ENCODE measurements at regions not wholly inside any gene's neighbourhood (a gene's known extent, or its start where the extent isn't known, plus 50 kb on each side); places are given as distances from the start of the nearest gene placed in this dataset.
"Not testable (repeated sequence)": the region's sequence is repeated elsewhere in the genome, so short reads cannot be mapped to it uniquely, and the experiment has no call there.

DNA sequence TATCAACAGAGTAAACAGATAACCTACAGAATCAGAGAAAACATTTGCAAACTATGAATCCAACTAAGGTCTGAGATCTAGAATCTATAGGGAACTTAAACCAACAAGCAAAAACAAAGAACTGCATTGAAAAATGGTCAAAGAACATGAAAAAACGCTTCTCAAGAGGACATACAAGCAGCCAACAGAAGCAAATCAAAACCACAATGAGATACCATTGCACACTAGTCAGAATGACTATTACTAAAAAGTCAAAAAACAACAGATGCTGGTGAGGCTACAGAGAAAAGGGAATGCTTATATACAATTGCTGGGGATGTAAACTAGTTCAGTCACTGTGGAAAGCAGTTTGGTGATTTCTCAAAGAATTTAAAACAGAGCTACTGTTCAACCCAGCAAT, 255.7 kb downstream of the TMEM47 start:
- DNase-seq: no peak

DNA sequence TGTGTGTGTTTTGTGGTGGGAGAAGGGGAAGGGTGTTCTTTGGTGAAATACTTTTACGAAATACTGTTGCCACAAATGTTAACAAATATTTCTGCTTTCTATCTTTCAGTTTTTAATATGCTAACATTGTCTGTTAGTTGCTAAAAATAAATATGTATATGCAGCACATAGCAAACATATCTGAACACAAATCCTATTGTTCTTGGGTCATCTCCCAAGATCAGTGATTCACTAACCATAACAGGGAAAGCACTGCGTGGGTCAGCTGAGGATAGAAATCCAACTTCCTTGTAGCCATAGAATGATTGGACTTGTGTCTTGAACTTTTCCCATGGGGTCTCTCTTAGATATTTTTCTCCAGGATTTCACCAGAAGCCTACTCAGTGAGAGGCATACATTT, 250.3 kb upstream of the FAM47A start:
- no peak for DNase-seq

DNA sequence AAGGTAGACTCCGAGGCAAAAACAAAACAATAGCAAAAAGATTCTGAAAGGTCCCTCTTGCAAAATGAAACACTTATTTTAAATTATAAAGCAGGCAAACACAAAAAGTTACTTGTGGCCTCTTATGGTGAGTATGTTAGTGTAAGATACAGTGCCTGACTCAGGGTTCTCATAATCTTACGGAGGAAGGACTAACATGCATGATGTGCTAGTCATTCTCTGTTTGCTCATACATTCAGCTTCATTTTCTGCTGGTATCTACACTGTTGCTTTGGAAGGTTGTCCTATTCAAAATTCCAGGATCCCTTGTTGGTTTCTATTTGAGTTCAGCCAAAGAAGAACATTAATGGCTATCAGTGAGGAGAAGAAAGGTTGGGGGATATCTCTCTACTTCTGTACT, 249.1 kb upstream of the FAM47A start:
- no peak for DNase-seq

DNA sequence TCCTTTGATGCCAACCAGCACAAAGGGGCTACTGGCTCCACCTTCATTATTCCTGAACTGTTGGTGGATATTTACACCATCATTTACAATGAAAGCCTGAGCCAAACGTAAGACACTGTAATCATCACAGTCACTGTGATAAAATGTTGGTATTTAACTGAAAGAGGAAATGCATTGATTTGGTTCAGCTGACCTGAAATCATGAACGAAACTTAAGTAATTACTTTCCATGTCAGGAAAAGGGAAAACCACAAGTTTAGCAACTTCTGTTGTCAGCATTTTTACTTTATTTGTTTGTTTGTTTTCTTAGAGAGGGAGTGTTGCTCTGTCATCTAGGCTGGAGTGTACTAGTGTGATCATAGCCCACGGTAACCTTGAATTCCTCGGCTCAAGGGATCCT, 247.8 kb upstream of the FAM47A start:
- DNase-seq: no peak

DNA sequence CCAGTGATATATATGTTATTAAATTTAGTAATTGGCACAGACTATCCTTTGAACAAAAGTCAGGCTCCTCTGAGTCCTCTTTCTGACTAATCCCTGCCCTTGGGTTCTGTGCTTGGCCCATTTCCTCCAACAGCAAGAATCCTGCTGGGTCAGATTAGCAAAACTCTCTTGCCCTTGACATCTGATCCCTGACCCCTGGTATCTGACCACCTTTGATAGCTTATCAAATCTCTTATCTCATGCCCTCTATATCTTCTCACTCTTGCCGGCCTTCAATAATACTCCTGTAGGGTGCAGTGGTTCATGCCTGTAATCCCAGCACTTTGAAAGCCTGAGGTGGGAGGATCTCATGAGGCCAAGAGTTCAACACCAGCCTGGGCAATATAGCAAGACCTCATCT, 245.5 kb upstream of the FAM47A start:
- no peak for DNase-seq

DNA sequence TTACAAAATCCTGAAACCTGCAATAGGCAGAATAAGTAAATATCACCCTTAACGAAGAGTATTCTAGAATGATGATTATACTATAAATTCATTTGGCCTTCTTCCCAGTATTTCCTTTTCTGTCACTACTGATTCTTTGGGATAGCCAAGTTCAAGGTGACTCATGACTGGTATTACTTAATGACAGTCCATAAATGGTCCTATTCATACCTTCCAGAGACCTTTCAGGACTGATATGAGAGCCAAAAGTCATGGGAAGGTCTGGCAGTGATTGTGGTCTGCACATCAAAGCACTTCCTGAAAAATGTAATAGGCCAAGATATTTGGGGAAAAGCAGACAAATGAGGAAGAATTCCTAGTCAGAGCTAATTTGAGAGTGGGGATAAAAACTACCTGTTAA, 239.6 kb upstream of the FAM47A start:
- DNase-seq: no peak

DNA sequence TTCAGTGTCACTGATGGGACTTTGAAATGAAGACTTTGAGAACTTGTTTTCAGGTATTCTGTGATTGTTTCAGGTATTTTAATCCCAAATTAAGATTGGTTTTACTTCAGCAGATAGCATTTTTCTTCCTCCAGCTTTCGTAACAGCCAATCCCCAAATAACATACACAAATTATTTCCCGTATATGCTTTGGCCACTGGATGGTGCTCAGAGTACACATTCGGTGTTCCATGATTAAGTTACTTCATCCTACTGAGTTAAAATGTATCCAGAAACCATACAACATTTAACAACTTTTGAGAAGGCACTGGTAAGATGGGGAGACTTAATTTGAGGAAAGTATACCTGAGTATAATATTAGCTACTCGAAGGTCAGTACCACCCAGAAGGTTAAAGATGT, 233.4 kb upstream of the FAM47A start:
- peak; percentile 0 for DNase-seq

DNA sequence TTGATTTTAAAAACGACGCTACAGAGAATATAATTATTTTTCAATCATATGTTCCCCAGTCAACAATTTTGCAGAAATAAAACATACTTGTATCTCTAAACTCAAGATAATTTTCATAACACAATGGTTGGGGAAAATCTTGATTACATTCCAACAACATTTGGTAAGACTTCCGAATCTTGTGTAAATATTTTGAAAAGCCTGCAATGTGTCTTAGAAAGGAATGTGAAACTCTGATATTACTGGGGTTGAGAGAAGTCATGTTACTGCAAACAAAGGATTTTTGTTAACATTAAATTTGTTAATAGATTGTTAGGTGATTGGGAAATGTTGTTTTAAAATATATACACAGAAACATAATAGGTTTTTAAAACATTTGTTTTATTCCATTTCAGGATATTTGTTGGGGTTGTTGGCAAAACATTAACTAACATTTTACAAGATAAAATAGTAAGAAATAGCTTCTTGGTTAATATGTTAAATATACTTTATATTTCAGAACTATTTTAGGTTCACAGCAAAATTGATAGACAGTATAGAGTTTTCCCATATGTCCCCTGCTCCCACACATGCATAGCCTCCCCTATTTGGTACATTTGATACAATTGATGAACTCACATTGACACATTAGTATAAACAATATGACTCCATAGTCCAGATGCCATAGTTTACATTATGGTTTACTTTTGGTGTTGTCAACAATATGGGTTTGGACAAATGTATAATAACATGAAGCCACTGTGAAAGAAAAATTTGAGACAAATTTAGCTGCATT, 218.6 kb upstream of the FAM47A start:
- no peak for DNase-seq

DNA sequence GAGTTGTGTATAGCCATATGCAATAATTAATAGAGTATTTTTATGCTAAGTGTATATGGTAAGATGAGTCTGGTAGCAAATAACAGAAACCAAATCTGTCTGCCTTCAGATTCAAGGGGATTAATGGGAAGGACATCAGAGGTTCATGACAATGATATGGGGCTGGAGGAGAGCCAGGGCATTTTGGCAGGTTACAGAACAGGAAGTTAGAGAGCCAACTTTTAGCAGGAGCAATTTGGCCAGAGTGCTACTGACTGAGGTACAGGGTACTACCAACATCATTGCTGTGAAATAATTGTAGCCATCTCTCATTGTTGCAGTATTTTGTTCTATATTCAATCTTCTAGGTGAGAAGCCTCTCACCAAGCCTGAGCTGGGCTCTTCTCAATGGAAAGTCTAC, 210.9 kb upstream of the FAM47A start:
- DNase-seq: no peak

DNA sequence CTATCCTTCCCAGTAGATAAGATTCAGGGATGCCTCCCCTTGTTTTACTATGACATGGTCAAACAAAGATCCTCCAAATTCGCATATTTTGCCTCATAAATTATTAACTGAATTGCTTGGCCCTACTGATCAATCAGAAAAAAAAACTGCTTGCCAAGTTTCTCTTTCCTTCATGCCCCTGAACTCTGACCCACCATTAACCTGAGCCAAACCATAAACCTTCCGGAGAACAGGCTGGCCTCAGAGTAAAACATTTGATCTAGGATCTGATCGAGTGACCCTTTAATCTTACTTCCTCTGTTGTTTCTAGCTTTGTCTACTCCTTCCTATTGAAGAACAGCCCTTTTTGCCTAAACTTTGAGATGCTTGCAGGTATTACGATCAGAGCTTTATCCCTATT, 209.7 kb upstream of the FAM47A start:
- DNase-seq: no peak

DNA sequence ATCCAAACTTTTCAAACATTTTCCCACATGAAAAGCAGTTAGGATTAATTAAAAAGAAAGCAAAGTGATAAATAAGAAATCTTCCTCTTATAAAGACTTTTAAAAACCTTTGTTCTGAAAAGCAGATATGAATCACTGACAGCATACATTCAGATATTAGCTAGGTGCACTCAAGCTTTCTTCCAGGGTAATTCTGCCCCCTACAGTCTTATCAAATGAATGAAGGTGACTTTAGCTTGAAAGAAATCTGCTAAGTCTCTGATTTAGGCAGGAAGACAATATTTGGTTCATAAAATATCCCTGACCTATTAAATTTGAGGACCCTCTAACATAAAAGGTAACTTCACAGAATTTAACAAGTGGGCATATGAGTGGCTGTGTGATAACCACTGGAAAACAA, 209.1 kb upstream of the FAM47A start:
- no peak for DNase-seq

DNA sequence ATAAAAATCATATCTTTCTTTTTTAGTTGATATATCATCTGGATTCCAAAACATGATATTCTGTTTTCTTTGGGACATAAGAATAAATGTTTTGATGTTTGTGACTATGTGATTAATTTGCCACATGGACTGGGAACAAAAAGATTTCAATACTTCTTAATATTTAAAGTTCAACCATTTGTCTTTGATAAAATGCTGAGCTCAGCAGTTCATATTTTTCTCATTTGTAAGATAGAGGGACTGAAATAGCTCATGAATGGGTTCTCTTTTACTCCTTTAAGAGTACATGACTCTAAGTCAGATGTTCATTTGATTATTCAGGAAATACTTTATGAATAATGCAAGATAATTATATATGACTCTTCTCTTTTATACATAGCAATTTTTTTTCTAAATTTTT, 205.9 kb upstream of the FAM47A start:
- no peak for DNase-seq

DNA sequence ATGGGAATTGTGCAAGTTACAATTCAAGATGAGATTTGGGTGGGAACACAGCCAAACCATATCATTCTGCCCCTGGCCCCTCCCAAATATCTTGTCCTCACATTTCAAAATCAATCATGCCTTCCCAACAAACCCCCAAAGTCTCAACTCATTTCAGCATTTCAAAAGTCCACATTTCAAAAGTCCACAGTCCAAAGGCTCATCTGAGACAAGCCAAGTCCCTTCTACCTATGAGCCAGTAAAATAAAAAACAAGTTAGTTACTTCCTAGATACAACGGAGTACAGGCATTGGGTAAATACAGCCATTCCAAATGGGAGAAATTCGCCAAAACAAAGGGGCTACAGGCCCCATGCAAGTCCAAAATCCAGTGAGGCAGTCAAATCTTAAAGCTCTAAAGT, 203.3 kb upstream of the FAM47A start:
- DNase-seq: not testable (repeated sequence)

DNA sequence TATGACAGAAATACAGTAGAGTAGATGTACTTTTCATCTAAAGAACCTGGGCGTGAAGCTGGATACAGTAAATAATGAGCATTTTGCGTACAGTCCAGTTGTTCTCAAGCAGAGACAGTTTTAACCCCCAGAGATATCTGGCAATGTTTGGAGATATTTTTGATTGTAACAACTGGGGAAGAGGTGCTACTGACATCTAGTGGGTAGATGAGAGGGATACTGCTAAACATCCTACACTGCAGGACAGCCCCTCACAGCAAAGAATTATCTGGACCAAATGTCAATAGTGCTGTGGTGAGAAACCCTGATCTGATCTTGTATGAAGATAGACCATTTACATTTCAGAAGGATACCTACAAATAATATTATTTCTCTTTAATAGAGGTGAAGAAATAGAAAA, 200.2 kb upstream of the FAM47A start:
- DNase-seq: peak; percentile 0

DNA sequence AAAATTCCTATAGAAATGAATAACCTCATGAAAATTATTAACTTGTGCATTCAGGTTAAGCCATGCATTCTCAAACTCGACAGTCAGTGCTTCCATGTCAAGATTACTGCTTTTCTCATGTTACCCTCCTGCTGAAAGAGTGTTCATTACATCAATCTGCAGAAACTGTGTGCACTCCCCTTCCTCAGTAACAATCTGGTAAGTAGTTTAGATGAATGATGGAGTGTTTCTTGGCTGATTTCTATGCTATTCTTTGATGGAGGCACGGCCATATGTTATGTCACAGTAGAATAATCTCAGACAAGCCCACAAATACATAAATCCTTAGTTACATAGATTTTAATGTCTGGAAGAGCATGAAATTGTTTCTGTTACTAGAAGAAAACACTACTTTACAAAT, 193.3 kb upstream of the FAM47A start:
- DNase-seq: no peak

DNA sequence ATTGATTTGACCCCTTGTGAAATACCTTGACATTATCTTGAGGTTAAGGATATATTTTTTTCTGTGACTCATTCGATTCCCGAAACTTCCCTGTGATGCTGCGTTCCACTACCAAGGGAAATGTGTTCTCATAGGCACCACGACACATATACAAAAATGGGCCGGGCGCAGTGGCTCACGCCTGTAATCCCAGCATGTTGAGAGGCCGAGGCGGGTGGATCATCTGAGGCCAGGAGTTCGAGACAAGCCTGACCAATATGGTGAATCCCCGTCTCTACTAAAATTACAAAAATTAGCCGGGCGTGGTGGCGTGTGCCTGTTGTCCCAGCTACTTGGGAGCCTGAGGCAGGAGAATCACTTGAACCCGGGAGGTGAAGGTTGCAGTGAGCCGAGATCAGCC, 188.3 kb upstream of the FAM47A start:
- DNase-seq: not testable (repeated sequence)

DNA sequence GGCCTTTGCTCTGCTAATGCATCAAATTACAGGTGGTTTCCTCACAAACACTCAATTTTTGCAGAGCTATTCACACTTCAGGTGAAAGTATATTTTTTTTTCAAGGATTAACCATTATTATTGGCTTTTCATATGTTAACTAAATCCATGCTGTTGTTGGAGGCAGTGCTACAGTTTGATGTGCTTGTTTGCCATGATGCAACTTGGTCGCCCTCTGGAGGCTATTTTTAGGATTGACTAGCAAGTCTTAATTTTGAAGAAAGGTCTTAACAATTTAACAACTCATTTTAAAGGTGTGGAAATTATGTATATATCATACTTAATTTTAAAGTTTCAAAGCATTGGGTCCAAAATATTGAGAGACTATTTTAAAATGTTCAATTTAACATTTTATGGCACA, 168.8 kb upstream of the FAM47A start:
- peak; percentile 11 for DNase-seq

DNA sequence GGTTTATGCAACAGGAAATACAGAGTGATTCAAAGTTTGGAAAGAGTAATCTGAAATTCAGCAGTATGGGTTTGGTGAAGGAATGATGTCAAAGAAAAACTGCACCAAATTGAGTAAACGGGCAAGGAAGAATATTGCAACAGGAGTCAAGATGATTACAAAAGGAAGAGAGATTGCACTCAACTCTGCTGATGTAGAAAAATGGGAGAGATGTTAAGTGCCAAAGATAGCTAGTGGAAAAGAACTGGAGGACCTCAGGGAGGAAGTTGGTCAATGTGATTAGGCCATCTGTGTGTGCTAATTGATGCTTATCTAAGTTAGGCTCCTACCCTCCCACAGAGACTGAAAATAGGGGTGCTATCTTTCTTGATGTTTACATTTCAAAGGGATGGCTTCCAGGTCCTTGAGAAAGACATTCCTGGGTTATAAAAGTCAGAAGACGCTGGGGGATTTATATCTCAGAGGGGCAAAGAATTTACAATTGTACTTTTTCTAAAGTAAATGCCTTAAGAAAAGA, 167.4 kb upstream of the FAM47A start:
- no peak for DNase-seq

DNA sequence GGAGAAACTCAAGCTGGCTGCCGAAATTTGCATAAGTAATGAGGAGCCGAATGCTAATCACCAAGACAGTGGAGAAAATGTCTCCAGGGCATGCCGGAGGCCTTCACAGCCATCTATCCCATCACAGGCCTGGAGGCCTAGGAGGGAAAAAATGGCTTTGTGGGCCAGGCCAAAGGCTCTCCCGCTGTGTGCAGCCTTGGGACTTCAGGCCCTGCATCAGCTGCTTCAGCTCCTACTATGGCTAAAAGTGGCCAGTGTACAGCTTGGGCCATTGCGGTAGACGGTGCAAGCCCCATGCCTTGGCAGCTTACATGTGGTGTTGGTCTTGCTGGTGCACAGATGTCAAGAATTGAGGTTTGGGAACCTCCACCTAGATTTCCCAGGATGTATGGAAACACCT, 162.6 kb upstream of the FAM47A start:
- no peak for DNase-seq

DNA sequence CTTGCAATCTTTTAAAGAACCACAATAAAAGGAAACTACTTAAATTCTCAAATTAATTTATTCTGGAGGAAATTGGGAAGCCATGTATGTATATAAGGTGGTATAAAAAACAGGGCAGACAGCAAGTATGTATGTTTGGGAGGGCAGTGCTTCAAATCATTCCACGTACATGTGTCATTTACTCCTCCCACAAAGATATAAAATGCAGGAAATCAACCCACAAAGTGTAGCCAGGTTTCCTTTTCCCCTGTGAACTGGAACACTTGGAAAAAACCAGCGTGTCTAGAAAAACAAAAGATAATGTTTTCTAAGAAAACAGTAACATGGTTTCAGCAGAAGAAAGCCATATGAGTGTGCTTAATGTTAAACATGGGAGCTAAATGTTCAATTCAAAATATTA, 156.7 kb upstream of the FAM47A start:
- no peak for DNase-seq

DNA sequence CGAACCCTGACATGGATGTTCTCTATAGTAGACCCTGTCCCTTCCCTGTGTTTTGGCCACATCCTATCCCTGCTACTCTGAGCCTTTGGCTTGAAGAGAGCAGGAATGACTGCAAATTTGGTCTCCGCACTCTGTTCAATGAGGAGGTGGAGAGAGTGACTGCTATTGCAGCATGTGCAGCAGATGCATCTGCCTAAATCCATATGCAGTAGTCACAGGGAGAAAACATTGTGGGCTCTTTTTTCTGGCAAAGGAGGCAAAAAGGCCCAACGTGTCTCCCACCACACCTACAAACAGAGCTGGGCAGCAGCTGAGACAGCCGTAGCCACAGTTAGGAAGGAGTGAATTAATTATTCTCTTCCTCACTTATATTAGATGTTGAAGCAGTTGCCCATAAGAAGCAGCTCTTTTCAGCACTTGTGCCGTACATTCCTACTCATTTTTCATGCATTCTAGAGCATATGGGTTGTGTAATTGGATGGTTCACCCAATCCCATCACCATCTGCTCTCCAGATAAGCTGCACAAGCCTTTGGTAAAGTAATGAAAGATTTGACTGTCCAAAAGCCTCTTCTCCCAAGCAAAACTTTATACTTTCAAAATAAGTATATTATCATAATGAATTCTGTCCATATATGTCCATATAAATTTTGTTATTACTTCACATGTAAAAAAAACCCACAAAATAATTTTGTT, 147.9 kb upstream of the FAM47A start:
- peak; percentile 25 for DNase-seq

DNA sequence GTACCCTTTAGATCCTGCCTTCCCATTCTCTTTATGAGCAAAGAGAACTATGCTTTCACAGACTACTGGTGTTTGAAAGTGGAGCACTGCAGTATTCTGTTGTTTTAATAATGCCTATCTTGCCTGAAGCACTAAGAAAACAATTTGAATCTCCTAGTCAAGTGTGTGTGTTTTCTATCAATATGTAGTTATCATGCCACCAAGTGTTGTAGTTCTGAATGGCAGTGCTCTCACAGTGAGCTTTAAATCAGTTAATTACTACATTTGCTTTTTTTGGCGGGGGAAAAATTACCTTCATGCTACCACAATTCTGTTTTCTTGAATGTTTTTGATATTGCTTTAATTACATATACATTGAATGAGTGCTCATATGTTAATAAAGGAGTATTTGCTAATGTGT, 143.6 kb upstream of the FAM47A start:
- DNase-seq: peak; percentile 4

DNA sequence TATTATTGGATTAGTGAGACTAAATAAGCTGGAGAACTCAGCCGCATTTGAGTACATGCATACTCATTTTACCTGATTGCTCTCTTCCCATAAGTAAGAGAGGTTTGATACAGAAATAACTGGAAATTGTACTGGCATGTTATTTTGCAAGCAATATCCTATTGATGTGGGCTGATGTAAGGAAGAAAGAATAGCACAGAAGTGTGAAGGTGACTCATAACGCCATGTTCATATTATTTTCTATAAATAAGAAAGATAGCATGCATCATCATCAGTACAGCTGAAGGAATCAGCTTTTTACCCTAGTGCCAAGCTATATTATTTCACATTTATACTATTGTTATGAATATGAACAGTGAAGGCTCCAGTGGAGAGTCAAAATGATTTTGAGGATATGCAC, 138.3 kb upstream of the FAM47A start:
- DNase-seq: no peak

DNA sequence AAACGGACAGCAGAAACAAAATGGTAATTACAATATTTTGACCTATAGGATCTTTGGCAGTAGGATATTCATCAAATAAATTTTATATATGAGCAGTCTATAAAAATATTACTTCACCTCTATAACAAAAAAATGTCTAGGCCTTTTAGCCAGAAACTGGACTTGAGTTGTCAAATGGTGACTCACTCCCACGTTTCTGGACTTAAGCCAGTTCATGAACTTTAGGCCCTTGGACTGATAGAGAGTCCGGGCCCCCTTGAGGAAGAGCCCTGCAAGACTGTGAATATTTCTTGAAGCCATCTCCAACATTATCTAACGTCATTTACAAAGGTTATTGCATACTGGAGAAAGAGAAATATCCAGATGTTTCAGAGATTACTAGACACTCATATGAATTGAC, 106.8 kb upstream of the FAM47A start:
- DNase-seq: no peak

DNA sequence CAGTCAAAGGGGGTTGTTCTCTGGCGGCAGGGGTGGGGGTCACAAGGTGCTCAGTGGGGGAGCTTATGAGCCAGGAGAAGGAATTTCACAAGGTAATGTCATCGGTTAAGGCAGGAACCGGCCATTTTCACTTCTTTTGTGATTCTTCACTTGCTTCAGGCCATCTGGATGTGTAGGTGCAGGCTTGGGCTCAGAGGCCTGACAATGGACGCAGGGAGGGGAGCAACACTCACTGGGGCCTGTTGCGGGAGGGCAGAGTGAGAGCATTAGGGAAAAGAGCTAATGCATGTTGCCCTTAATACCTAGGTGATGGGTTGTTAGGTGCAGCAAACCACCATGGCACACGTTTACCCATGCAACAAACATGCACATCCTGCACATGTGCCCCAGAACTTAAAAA, 98.0 kb upstream of the FAM47A start:
- DNase-seq: not testable (repeated sequence)
